ENCODE measurements at regions not wholly inside any gene's neighbourhood (a gene's known extent, or its start where the extent isn't known, plus 50 kb on each side); places are given as distances from the start of the nearest gene placed in this dataset.

- no peaks in the 10 kb centered on the region for H3K36me3 ChIP-seq (ENCODE audit: control insufficient read depth in 2 of 2, insufficient read depth in 2 of 2, low read length in 1 of 2)
- no peak overlapping the region for H3K27ac ChIP-seq (ENCODE audit: low read depth in 1 of 2, low read length in 1 of 2)
- no peak for DNase-seq (ENCODE audit: low read depth in 6 of 9, low spot score in 9 of 9)
- H3K4me1 ChIP-seq (ENCODE audit: control insufficient read depth in 2 of 2, insufficient read depth in 2 of 2, low read length in 2 of 2): peaks cover 0 to 4% of the 10 kb centered on the region in 2 donors
- WGBS: 93% methylated on average over 5 of the region's 5 CpGs
- H3K9me3 ChIP-seq (ENCODE audit: control insufficient read depth in 2 of 2, insufficient read depth in 1 of 2, low read length in 1 of 2): no peaks in the 10 kb centered on the region
- peaks cover 0 to 11% of the 10 kb centered on the region in 2 donors for H3K27me3 ChIP-seq (ENCODE audit: control insufficient read depth in 2 of 2, insufficient read depth in 1 of 2, low read length in 1 of 2)
- no peak overlapping the region for H3K4me3 ChIP-seq (ENCODE audit: low read length in 2 of 2)
Measured at GRCh38 chr17:72523491-72523890, 402.7 kb downstream of the SOX9 start.

- Histone ChIP-seq H3K4me1 (ENCODE audit: control insufficient read depth in 2 of 2, insufficient read depth in 2 of 2, low read length in 2 of 2) (no peaks in the 10 kb centered on the region), H3K27me3 (ENCODE audit: control insufficient read depth in 2 of 2, insufficient read depth in 1 of 2, low read length in 1 of 2) (no peaks in the 10 kb centered on the region), H3K27ac (ENCODE audit: low read depth in 1 of 2, low read length in 1 of 2) (no peak overlapping the region), H3K36me3 (ENCODE audit: control insufficient read depth in 2 of 2, insufficient read depth in 2 of 2, low read length in 1 of 2) (no peaks in the 10 kb centered on the region), H3K9me3 (ENCODE audit: control insufficient read depth in 2 of 2, insufficient read depth in 1 of 2, low read length in 1 of 2) (no peaks in the 10 kb centered on the region), H3K4me3 (ENCODE audit: low read length in 2 of 2) (no peak overlapping the region)
- WGBS: 21% methylated on average over 5 of the region's 5 CpGs
- no peak for DNase-seq (ENCODE audit: low read depth in 6 of 9, low spot score in 9 of 9)
Measured at GRCh38 chr17:72525225-72526015, 404.6 kb downstream of the SOX9 start.

- DNase-seq (ENCODE audit: low read depth in 6 of 9, low spot score in 9 of 9): no peak
- WGBS: 89% methylated on average over 8 of the region's 8 CpGs
- Histone ChIP-seq H3K27me3 (ENCODE audit: control insufficient read depth in 2 of 2, insufficient read depth in 1 of 2, low read length in 1 of 2) (no peaks in the 10 kb centered on the region), H3K4me3 (ENCODE audit: low read length in 2 of 2) (no peak overlapping the region), H3K36me3 (ENCODE audit: control insufficient read depth in 2 of 2, insufficient read depth in 2 of 2, low read length in 1 of 2) (no peaks in the 10 kb centered on the region), H3K27ac (ENCODE audit: low read depth in 1 of 2, low read length in 1 of 2) (no peak overlapping the region), H3K4me1 (ENCODE audit: control insufficient read depth in 2 of 2, insufficient read depth in 2 of 2, low read length in 2 of 2) (no peaks in the 10 kb centered on the region), H3K9me3 (ENCODE audit: control insufficient read depth in 2 of 2, insufficient read depth in 1 of 2, low read length in 1 of 2) (no peaks in the 10 kb centered on the region)
Measured at GRCh38 chr17:72526769-72527168, 405.9 kb downstream of the SOX9 start.

- WGBS: 90% methylated on average over 9 of the region's 9 CpGs
- no peaks in the 10 kb centered on the region for H3K36me3 ChIP-seq (ENCODE audit: control insufficient read depth in 2 of 2, insufficient read depth in 2 of 2, low read length in 1 of 2)
- no peak overlapping the region for H3K4me3 ChIP-seq (ENCODE audit: low read length in 2 of 2)
- no peaks in the 10 kb centered on the region for H3K27me3 ChIP-seq (ENCODE audit: control insufficient read depth in 2 of 2, insufficient read depth in 1 of 2, low read length in 1 of 2)
- no peaks in the 10 kb centered on the region for H3K4me1 ChIP-seq (ENCODE audit: control insufficient read depth in 2 of 2, insufficient read depth in 2 of 2, low read length in 2 of 2)
- H3K9me3 ChIP-seq (ENCODE audit: control insufficient read depth in 2 of 2, insufficient read depth in 1 of 2, low read length in 1 of 2): no peaks in the 10 kb centered on the region
- DNase-seq (ENCODE audit: low read depth in 6 of 9, low spot score in 9 of 9): no peak
- no peak overlapping the region for H3K27ac ChIP-seq (ENCODE audit: low read depth in 1 of 2, low read length in 1 of 2)
Measured at GRCh38 chr17:72527789-72528188, 407.0 kb downstream of the SOX9 start.

GRCh38 chr17:72528683-72529082, 407.9 kb downstream of the SOX9 start:
- H3K9me3 ChIP-seq (ENCODE audit: control insufficient read depth in 2 of 2, insufficient read depth in 1 of 2, low read length in 1 of 2): no peaks in the 10 kb centered on the region
- H3K27me3 ChIP-seq (ENCODE audit: control insufficient read depth in 2 of 2, insufficient read depth in 1 of 2, low read length in 1 of 2): no peaks in the 10 kb centered on the region
- H3K4me1 ChIP-seq (ENCODE audit: control insufficient read depth in 2 of 2, insufficient read depth in 2 of 2, low read length in 2 of 2): no peaks in the 10 kb centered on the region
- H3K4me3 ChIP-seq (ENCODE audit: low read length in 2 of 2): no peak overlapping the region
- no peaks in the 10 kb centered on the region for H3K36me3 ChIP-seq (ENCODE audit: control insufficient read depth in 2 of 2, insufficient read depth in 2 of 2, low read length in 1 of 2)
- WGBS: 96% methylated on average over 2 of the region's 2 CpGs
- no peak for DNase-seq (ENCODE audit: low read depth in 6 of 9, low spot score in 9 of 9)
- H3K27ac ChIP-seq (ENCODE audit: low read depth in 1 of 2, low read length in 1 of 2): no peak overlapping the region

- H3K36me3 ChIP-seq (ENCODE audit: control insufficient read depth in 2 of 2, insufficient read depth in 2 of 2, low read length in 1 of 2): no peaks in the 10 kb centered on the region
- H3K4me3 ChIP-seq (ENCODE audit: low read length in 2 of 2): no peak overlapping the region
- 89% methylated on average over 4 of the region's 4 CpGs for WGBS
- DNase-seq (ENCODE audit: low read depth in 6 of 9, low spot score in 9 of 9): no peak
- H3K9me3 ChIP-seq (ENCODE audit: control insufficient read depth in 2 of 2, insufficient read depth in 1 of 2, low read length in 1 of 2): no peaks in the 10 kb centered on the region
- no peaks in the 10 kb centered on the region for H3K4me1 ChIP-seq (ENCODE audit: control insufficient read depth in 2 of 2, insufficient read depth in 2 of 2, low read length in 2 of 2)
- no peak overlapping the region for H3K27ac ChIP-seq (ENCODE audit: low read depth in 1 of 2, low read length in 1 of 2)
- no peaks in the 10 kb centered on the region for H3K27me3 ChIP-seq (ENCODE audit: control insufficient read depth in 2 of 2, insufficient read depth in 1 of 2, low read length in 1 of 2)
Measured at GRCh38 chr17:72529386-72529785, 408.6 kb downstream of the SOX9 start.

GRCh38 chr17:72530454-72530853, 409.6 kb downstream of the SOX9 start:
- WGBS: 91% methylated on average over 3 of the region's 3 CpGs
- Histone ChIP-seq H3K9me3 (ENCODE audit: control insufficient read depth in 2 of 2, insufficient read depth in 1 of 2, low read length in 1 of 2) (no peaks in the 10 kb centered on the region), H3K36me3 (ENCODE audit: control insufficient read depth in 2 of 2, insufficient read depth in 2 of 2, low read length in 1 of 2) (no peaks in the 10 kb centered on the region), H3K4me1 (ENCODE audit: control insufficient read depth in 2 of 2, insufficient read depth in 2 of 2, low read length in 2 of 2) (no peaks in the 10 kb centered on the region), H3K4me3 (ENCODE audit: low read length in 2 of 2) (no peak overlapping the region), H3K27me3 (ENCODE audit: control insufficient read depth in 2 of 2, insufficient read depth in 1 of 2, low read length in 1 of 2) (no peaks in the 10 kb centered on the region), H3K27ac (ENCODE audit: low read depth in 1 of 2, low read length in 1 of 2) (no peak overlapping the region)
- DNase-seq (ENCODE audit: low read depth in 6 of 9, low spot score in 9 of 9): no peak

GRCh38 chr17:72531729-72532128, 410.9 kb downstream of the SOX9 start:
- H3K4me3 ChIP-seq (ENCODE audit: low read length in 2 of 2): no peak overlapping the region
- no peaks in the 10 kb centered on the region for H3K9me3 ChIP-seq (ENCODE audit: control insufficient read depth in 2 of 2, insufficient read depth in 1 of 2, low read length in 1 of 2)
- no peak for DNase-seq (ENCODE audit: low read depth in 6 of 9, low spot score in 9 of 9)
- H3K4me1 ChIP-seq (ENCODE audit: control insufficient read depth in 2 of 2, insufficient read depth in 2 of 2, low read length in 2 of 2): no peaks in the 10 kb centered on the region
- H3K27me3 ChIP-seq (ENCODE audit: control insufficient read depth in 2 of 2, insufficient read depth in 1 of 2, low read length in 1 of 2): no peaks in the 10 kb centered on the region
- WGBS: 64% methylated on average over 6 of the region's 6 CpGs
- no peak overlapping the region for H3K27ac ChIP-seq (ENCODE audit: low read depth in 1 of 2, low read length in 1 of 2)
- H3K36me3 ChIP-seq (ENCODE audit: control insufficient read depth in 2 of 2, insufficient read depth in 2 of 2, low read length in 1 of 2): no peaks in the 10 kb centered on the region

GRCh38 chr17:72534265-72534664, 413.4 kb downstream of the SOX9 start:
- Histone ChIP-seq H3K9me3 (ENCODE audit: control insufficient read depth in 2 of 2, insufficient read depth in 1 of 2, low read length in 1 of 2) (no peaks in the 10 kb centered on the region), H3K36me3 (ENCODE audit: control insufficient read depth in 2 of 2, insufficient read depth in 2 of 2, low read length in 1 of 2) (no peaks in the 10 kb centered on the region), H3K27ac (ENCODE audit: low read depth in 1 of 2, low read length in 1 of 2) (no peak overlapping the region), H3K4me3 (ENCODE audit: low read length in 2 of 2) (no peak overlapping the region), H3K27me3 (ENCODE audit: control insufficient read depth in 2 of 2, insufficient read depth in 1 of 2, low read length in 1 of 2) (peaks cover under 1 to 9% of the 10 kb centered on the region in 2 donors), H3K4me1 (ENCODE audit: control insufficient read depth in 2 of 2, insufficient read depth in 2 of 2, low read length in 2 of 2) (no peaks in the 10 kb centered on the region)
- 90% methylated on average over 2 of the region's 2 CpGs for WGBS
- DNase-seq (ENCODE audit: low read depth in 6 of 9, low spot score in 9 of 9): no peak

Measured in thymus (tissue), 11 donors.